ENCODE measurements at regions not wholly inside any gene's neighbourhood (a gene's known extent, or its start where the extent isn't known, plus 50 kb on each side); places are given as distances from the start of the nearest gene placed in this dataset.

DNA sequence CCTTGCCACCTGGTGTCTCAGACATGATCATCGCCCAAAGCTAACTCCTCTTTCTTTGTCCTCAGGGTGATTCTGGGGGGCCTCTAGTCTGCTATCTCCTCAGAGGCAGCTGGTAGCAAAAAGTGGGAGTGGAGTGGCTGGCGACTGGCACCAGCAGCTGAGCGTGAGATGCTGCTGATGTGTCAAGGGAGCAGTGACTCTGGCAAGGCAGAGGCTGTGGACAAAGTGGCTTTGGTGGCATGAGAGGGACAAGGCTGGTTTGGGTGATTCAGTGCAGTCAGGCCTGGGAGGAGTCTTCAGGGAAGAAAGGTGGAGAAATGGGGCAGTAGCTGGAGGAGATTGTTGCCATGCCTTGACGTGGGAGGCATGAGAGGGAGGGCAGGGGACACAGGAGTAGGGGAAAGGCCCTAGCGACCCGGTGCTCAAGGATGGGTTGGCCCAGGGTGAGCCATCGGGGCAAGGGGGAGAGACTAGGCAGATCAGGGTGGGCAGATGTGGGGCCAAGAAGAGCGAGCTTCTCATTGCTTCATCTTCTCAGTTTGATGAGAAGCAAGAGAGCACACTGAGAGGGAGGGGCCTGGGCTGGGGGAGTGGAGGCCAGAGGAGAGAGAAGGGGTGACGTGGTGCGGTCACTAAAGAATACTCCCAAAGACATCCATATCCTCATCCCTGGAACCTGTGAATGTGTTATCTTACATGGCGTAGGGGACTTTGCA is 64.2 kb upstream of the SPTLC1 start:
- TF ChIP-seq, protein P1, sequence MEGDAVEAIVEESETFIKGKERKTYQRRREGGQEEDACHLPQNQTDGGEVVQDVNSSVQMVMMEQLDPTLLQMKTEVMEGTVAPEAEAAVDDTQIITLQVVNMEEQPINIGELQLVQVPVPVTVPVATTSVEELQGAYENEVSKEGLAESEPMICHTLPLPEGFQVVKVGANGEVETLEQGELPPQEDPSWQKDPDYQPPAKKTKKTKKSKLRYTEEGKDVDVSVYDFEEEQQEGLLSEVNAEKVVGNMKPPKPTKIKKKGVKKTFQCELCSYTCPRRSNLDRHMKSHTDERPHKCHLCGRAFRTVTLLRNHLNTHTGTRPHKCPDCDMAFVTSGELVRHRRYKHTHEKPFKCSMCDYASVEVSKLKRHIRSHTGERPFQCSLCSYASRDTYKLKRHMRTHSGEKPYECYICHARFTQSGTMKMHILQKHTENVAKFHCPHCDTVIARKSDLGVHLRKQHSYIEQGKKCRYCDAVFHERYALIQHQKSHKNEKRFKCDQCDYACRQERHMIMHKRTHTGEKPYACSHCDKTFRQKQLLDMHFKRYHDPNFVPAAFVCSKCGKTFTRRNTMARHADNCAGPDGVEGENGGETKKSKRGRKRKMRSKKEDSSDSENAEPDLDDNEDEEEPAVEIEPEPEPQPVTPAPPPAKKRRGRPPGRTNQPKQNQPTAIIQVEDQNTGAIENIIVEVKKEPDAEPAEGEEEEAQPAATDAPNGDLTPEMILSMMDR (IDR thresholded peaks at IDR 0.05; ENCODE audit: borderline replicate concordance, insufficient read depth, low read depth, low read length): no peak
- no peak overlapping the region for H3K4me3 ChIP-seq (ENCODE audit: low read depth, low read length)

DNA sequence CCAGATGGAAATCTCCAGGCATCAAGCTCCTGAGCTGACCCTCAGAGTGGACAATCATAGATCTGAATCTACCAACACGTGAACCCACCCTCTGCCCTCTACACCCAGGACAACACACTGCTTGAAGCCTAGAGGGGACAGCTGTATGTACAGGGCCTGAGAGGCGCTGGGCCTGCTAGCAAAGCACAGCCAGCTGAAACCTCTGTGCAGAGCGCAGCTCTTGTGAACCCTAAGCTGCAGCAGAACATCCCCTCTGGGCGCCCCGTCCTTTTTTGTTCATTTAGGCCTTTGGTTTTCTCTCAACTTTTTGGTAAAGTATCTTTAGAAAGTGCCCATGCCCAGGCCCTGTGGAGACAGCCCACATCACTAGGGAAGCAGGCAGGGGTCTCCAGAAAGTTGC is 62.4 kb upstream of the SPTLC1 start:
- TF ChIP-seq, protein P1 (IDR thresholded peaks at IDR 0.05; ENCODE audit: borderline replicate concordance, insufficient read depth, low read depth, low read length): no peak
- no peak overlapping the region for H3K4me3 ChIP-seq (ENCODE audit: low read depth, low read length)

DNA sequence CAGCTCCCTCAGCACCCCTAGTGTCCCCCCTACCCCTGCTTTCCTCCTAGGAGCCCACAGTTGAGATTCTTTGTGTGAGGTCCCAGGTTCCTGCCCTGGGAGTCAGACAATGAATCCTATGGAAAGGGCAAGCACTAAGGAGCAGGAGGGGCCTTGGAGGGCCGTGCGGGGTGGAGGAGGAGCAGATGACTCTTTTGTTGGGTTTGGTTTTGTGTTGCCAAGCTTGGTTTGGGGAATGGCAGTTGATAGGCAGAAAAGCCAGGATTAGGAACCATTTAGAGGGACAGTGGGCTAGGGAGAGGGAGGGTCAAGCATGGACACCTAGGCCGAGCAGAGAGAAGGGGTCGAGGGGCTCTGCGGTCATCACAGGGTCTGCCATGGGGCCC is 61.6 kb upstream of the SPTLC1 start:
- H3K4me3 ChIP-seq (ENCODE audit: low read depth, low read length): no peak overlapping the region
- TF ChIP-seq, protein P1 (IDR thresholded peaks at IDR 0.05; ENCODE audit: borderline replicate concordance, insufficient read depth, low read depth, low read length): no peak

DNA sequence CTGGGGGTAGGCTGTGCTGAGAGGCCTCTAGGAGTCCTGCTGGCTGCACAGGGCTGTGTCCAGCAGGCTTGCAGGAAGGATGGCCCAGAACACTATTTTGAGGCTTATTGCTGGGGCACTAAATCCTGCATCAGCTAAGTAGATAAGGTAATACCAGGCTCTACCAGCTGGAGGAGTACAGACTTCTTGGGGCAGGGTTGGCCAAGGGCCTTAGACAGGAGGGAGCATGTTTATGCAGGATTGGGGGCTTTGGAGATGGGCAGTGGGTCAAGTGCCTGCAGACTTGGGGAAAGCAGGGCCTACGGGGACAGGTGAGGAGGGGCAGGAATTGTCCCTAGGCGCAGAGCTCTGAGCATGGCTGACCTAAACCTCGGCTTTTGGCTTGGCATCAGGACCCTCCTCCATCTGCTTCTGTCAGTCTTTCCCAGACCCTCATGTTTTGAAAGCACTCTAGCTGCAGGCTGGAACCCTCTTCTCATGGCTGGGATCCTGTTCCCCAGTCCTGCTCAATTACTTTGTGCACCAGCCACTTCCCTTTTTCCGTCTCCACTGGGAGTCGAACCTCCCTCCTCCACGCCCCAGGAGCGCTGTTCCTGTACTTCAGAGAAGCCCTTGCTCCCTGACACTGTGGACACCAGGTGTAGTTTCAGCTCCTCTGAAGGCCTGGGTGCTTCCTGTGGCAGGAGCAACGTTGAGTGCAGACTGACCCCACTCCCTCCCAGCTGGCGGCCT is 61.0 kb upstream of the SPTLC1 start:
- TF ChIP-seq, protein P1 (IDR thresholded peaks at IDR 0.05; ENCODE audit: borderline replicate concordance, insufficient read depth, low read depth, low read length): 0 out of 2 replicates have a peak, but pooled peaks have one; percentile 7

DNA sequence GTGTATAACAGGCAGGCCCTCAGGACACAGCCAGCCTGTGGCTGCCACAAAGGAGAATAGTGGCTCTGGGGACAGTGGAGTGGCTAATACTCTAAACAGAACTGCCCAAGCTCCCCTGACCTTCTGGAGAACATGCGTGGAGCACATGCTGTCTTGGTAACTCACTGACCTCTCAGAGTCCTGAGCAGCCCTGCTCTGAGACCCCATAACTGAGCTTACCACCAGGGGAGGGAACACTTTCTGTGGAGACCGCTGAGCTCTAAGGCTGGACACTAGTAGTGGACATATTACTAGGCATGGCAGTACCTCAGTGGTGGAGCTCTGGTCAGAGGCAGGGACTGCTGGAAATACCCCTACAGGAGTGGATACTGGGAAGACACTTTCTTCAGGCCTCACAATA is 60.2 kb upstream of the SPTLC1 start:
- TF ChIP-seq, protein P1 (IDR thresholded peaks at IDR 0.05; ENCODE audit: borderline replicate concordance, insufficient read depth, low read depth, low read length): no peak
- H3K4me3 ChIP-seq (ENCODE audit: low read depth, low read length): no peak overlapping the region

More for the DNA sequence above, 61.0 kb upstream of the SPTLC1 start:
- H3K4me3 ChIP-seq (ENCODE audit: low read depth, low read length): no peak overlapping the region

DNA sequence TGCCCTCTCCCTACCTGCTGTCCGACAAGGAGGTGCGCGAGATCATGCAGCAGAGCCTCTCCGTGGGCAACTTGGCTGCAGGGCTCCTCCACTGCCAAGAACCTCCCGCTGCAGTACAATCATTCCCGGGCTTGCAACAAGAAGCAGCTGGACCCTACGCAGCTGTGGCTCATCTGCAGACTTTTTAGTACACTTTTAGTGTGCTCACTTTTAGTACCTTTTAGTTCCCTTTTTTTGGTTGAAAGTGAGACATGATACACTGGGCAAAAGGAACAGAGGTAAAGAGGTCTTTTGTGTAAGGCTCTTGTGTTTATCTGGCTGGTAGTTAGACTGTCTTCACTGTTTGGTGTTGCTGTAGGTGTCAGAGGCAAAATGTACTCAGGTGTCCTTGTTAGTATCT is 58.1 kb upstream of the SPTLC1 start:
- no peak overlapping the region for H3K4me3 ChIP-seq (ENCODE audit: low read depth, low read length)
- TF ChIP-seq, protein P1 (IDR thresholded peaks at IDR 0.05; ENCODE audit: borderline replicate concordance, insufficient read depth, low read depth, low read length): no peak

DNA sequence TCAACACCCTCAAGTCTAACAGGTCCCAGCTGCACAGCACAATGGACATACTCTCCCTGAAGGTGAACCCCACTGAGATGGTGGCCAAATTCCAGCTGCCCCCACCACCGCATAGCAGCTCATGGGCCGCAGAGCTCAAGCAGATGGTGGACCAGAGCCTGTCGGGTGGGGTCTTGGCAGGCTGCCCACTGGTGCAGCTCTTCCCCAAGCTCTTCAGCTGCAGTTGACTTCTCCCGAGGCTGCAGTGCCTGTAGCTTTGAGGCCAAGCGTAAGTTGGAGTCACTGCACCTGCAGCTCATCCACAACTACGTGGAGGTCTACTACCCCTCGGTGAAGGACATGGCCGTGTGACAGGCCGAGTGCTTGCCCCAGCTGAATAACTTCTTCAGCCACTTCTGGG is 56.6 kb upstream of the SPTLC1 start:
- TF ChIP-seq, protein P1 (IDR thresholded peaks at IDR 0.05; ENCODE audit: borderline replicate concordance, insufficient read depth, low read depth, low read length): no peak

More for the DNA sequence above, 56.6 kb upstream of the SPTLC1 start:
- H3K4me3 ChIP-seq (ENCODE audit: low read depth, low read length): no peak overlapping the region

Data from GM12875 (cell line).